Putamen (tissue), 1 donor: ENCODE measurements at regions not wholly inside any gene's neighbourhood (a gene's known extent, or its start where the extent isn't known, plus 50 kb on each side); places are given as distances from the start of the nearest gene placed in this dataset.

Experiments used
- DNase-seq: peaks from one replicate; pipeline ENCODE4 v3.0.0-alpha.2; 2016; ENCODE audit warnings: low spot score

DNA sequence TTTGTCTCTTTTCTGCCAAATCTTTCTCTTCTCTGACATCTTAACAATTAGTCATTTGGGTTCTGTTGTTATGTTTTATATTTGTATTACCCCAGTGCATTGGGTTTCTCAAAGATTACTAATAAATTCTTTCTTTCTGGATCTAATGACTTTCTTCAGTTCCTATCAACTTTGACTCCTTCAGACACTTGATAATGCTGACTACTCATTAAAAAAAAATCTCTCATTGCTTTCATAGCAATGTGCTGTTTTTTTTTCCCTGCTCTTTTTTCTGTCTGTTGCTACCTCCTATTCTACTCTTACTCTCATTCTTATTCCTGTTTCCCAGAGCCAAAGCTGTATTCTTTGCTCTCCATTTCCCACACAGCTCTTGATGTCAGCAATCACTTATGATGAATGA is 81.3 kb upstream of the MAP3K7 start:
- DNase-seq: no peak

- no peak for DNase-seq
These were observed 77.0 kb upstream of the MAP3K7 start for GRCh38 chr6:90663873-90664272.

DNA sequence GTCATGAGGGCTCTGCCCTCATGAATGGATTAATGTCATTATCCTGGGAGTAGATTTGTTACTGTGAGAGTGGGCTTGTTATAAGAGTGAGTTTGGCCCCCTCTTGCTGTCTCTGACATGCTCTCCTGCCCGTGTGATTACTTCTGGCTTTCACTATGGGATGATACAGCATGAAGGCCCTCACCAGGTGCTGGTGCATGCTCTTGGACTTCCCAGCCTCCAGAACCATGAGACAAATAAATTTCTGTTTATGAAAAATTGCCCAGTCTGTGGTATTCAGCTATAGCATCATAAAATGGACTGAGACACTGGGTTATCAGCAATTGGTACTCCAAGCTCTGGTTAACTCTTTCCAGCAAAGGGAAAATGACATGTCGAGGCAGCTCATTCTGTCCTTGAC is 76.2 kb upstream of the MAP3K7 start:
- no peak for DNase-seq

DNA sequence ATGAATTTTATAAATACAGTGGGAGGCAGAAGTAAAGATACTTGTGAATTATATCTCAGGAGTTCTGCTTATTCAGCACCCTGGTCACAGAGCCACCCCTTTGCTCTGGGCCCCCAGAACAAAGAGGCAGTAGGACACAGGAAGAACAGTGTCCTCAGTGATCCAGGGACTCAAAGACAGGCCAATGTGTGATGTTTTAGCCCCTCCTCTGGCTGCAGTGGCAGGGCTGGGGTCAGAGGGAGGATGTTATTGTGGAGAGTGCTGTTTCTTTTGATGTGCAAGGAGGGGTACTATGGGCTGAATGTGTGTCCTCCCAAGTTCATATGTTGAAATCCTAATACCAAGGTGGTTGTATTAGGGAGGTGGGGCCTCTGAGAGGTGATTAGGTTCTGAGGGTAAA is 74.1 kb upstream of the MAP3K7 start:
- DNase-seq: no peak

GRCh38 chr6:90658497-90658896 is 71.6 kb upstream of the MAP3K7 start:
- DNase-seq: no peak

GRCh38 chr6:90656325-90656724 is 69.5 kb upstream of the MAP3K7 start:
- no peak for DNase-seq

DNA sequence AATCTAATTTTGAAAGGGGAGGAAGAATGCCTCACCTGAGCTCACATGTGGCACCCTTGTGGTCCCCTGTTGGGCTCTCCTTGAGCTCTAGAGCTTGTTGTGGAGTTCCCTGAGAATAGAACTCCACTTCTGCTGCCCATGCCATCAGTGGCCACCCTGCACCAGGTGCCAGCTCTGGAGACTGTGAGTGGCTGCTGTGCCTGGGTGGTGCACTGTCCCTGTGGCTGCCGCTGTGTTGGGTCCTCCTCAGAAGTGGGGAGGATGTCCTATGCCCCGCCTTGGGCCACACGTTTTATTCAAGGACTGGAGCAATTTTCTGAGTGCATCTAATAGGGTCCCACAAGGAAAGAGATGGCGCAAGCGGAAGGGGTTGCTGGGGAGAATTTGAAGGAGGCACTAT is 67.9 kb upstream of the MAP3K7 start:
- no peak for DNase-seq

GRCh38 chr6:90654166-90654565 is 67.3 kb upstream of the MAP3K7 start:
- DNase-seq: no peak

- DNase-seq: no peak
These were observed 66.9 kb upstream of the MAP3K7 start for GRCh38 chr6:90653750-90654149.

- no peak for DNase-seq
These were observed 63.4 kb upstream of the MAP3K7 start for GRCh38 chr6:90650041-90650940.

- DNase-seq: no peak
These were observed 62.0 kb upstream of the MAP3K7 start for GRCh38 chr6:90648873-90649272.

GRCh38 chr6:90646940-90647339 is 60.1 kb upstream of the MAP3K7 start:
- no peak for DNase-seq

DNA sequence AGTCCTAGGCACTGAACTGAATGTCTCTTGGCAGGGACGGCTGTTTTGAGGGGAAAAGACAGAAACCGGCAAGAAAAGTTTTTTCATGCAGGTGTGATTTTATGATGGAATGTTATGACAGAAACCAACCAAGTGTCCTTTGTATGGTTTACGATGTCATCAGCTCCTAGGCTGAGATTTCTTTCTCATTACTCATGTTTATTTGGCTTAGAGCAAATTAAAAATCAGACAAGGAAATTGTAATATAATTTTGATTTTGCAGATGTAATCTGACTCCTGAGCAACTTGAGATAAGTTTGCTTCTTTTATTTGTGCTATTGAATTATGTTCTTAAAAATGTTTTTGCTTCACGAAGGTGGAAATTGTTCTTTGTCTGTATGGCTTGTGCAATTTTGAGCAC is 58.8 kb upstream of the MAP3K7 start:
- DNase-seq: no peak

- DNase-seq: peak; percentile 5
These were observed 57.6 kb upstream of the MAP3K7 start for GRCh38 chr6:90644492-90644891.

DNA sequence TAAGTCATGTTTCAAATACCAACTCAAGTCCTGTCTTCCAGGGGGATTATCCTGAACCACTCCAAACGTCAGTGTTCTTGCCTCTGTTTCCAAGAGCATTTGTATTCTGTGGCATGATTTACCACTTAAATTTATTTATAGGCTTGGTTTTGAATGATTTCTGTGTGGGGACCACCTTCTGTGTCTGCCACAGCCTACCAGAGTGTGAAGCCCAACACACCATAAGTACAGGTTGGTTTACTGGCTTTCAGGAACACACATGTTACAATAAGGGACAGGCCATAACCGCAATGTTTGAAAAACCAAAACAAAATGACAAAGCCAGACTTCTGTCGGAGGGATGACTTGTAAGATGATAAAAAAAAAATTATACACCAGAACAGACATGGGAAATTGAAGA is 56.5 kb upstream of the MAP3K7 start:
- no peak for DNase-seq

GRCh38 chr6:90637320-90637719 is 50.4 kb upstream of the MAP3K7 start:
- DNase-seq: no peak
